Hematopoietic multipotent progenitor cell treated with erythropoietin and hydrocortisone succinate and interleukin-3 and kit ligand, for 15 days (in vitro differentiated cells): ENCODE measurements at regions not wholly inside any gene's neighbourhood (a gene's known extent, or its start where the extent isn't known, plus 50 kb on each side); places are given as distances from the start of the nearest gene placed in this dataset.
A peak's percentile ranks its signal among the peaks of the same experiment; 100 is the strongest.
"Not testable (repeated sequence)": the region's sequence is repeated elsewhere in the genome, so short reads cannot be mapped to it uniquely, and the experiment has no call there.

Source experiments
- DNase-seq: peaks from one replicate; pipeline ENCODE4 v3.0.0-alpha.2; 2015; ENCODE audit warnings: low spot score

DNA sequence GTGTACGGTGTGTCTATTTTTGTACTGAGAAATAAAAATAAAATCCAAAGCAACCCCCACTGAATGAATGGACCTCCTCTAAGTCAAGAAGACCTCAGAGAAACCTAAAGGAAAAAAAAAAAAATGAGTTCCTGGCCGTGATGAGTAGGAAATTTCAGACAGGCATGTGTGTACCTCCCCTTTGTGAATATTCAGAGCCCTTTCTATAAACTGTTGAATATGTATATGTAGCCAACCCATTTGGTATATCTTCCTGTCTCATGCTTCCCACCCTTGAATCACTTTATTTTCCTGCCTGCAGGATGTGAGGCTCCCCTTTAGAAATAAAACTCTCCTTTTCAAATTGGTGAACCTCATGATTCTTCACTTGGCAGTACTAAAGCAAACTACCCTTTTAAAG is 887.8 kb upstream of the NCAM2 start:
- no peak for DNase-seq

DNA sequence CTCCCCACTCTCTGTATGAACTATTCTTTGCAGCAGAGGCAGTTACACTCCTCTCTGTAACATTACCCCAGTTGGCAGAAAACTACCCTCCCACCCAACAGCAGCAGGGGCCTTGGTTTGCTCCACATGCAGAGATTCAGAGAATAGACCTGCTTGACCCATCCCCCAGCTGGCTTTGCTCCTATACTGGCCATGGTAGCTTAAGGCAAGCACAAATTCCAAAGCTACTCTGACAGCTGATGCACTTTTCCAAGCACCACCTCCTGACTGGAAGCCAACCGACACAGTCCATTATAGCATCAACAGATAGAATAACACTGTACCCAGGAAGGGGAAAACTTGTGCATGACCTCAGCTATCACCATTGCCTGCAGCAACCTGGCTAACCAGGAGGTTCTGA is 846.5 kb upstream of the NCAM2 start:
- no peak for DNase-seq

DNA sequence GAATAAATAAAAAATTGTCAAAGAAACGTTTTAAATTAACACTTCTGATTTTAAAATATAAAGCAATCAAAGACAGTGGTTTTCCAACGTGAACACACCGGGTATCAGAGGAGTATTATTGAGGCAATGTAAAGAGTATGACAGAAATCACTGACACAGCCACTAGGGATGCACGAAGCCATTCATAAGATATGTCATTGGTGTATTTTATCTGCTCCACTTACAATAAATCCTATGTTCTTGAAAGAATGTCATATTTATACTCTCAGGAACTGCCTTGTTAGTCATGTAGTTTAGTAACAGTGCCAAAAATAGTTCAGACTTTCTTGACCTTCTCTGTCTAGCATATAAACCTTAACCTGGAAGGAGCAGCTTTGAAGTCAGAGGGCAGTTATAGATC is 835.0 kb upstream of the NCAM2 start:
- no peak for DNase-seq

DNA sequence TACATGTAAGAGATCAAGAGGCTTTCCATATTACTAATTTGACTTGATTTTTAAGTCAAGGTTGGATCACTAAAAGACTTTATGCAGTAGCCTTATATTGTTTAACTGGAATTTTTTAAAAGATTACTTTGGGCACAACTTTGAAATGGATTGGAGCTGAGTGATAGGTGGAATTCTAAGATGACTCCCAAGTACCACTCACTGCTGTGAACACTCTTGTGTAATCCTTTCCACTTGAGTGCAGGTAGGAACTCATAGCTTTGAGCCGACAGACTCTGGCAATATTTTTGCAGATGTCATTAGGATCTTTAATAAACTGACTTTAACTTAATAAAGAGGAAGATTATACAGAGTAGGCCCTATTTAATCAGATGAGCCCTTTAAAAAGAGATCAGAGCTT is 831.1 kb upstream of the NCAM2 start:
- DNase-seq: no peak

DNA sequence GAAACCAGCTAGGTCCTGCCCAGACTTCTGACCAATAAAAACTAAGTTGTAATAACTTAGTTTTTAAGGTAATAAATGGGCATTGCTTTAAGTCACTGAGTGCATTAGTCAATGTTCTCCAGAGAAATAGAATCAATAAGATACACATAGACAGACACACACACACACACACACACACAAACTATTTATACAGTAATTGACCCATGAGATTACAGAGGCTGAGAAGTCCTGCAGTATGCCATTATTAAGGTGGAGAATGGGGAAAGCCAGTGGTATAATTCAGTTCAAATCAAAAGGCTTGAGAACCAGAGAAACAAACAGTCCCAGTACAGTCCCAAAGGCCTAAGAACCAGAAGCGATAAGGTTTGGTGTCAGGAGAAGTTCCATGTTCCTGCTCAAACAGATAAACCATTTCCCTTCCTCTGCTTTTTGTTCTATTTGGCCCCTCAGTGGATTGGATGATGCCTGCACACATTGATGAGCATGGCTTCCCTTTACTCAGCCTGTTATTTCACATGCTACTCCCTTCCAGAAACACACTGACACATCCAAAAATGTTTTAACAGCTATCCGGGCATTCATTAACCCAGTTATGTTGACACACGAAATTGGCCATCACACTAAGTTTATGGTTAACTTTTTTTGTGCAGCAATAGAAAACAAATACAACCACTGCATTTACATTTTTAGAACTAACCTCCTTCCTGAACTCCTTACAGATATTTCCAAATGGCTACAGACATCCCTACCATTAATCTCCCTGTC is 828.2 kb upstream of the NCAM2 start:
- no peak for DNase-seq

DNA sequence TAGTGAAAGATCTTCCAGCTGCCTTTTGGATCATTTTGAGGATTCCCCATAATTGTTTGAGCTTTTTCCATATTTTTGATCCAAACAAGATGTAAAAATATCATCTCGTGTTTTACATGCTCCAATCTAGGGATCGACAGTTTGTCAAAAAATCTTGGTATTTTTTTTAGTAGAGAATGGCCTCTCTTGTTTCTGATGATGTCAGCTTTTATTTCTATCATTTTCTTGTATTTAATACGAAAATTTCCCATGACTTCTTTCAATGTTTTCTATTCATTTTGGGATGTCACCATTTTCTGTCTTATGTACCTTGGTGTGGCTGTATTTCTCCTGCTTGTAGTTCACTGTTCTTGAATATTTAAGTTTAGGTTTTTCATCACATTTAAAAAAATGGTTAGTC is 812.0 kb upstream of the NCAM2 start:
- no peak for DNase-seq

DNA sequence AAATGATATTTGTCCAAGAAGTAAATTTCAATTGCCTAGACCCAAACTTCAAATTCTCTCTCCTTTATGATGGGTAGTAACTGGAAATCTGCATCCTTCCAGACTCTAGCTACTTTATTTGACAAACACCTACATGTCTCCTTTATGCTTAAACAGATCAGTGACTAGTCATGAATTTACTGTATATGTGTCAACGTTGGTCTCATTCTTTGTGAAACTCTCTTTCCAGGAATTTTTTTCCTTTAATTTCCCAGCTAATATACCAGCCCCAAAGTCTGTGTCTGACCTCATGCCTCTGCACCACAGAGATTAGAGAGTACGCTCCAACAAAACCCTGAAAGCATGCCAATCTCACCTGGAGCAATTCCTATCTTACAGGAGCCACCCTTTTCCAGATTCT is 811.2 kb upstream of the NCAM2 start:
- no peak for DNase-seq

DNA sequence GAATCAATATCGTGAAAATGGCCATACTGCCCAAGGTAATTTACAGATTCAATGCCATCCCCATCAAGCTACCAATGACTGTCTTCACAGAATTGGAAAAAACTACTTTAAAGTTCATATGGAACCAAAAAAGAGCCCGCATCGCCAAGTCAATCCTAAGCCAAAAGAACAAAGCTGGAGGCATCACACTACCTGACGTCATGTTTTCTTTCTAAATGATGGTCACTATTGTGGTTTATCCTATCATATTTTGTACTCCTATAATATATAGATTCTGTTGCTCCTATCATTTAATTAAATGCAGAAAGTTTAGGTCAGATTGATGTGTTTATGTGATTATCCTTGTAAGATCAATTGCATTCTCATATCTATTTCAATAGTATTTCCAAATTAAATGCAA is 796.9 kb upstream of the NCAM2 start:
- not testable (repeated sequence) for DNase-seq

DNA sequence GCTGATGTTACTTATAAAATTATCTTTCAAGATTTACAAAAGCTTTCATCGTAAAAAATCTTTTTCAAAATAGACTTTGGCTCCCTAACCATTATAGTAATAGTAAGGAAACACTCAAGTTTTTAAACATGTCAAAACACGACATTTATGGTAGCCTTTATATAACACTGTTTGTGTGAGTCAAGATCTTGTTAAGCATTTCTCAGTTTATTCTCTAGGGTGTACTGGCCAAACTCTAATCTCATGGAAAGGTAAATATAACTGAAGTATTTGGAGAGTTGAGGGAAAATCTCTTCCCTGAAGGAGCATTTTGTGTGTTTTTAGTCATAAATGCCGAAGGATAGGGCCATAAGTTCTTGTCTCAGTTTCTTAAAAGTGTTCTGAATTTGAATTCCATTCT is 790.9 kb upstream of the NCAM2 start:
- no peak for DNase-seq

DNA sequence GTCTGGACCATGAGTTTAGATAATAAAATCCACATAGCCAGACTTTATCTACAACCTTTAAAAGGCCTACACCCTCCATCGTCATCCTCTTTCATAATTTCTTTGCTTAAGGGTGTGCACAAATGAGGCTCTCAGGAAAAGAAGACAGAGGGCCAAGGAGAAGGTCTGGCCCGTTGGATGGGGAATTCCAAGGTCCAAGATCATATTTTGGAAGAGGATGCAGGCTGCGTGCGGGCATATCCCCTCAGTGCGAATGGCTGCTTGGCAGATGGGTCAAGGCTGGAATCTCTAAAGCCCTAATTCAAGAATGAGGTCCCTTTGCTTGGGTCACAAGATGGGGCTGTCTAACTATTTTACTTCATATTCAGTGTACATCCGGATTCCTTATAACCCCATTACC is 782.2 kb upstream of the NCAM2 start:
- DNase-seq: no peak

DNA sequence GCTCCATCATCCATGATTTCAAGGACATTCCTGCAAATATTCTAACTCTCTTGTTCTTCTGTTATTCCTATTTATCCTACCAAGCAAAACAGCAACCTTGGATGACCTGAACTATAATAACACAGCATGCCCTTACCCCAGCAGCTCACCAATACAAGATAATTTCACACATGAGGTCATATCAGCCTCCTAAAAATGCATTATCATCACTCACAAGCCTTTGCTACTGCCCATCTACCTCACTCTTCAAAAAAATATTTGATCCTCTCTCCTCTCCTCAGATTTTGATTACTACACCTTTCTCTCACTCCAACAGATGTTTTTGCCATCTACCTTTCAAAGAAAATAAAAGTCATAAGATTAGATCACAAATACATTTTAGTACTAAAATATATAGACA is 777.6 kb upstream of the NCAM2 start:
- DNase-seq: no peak

DNA sequence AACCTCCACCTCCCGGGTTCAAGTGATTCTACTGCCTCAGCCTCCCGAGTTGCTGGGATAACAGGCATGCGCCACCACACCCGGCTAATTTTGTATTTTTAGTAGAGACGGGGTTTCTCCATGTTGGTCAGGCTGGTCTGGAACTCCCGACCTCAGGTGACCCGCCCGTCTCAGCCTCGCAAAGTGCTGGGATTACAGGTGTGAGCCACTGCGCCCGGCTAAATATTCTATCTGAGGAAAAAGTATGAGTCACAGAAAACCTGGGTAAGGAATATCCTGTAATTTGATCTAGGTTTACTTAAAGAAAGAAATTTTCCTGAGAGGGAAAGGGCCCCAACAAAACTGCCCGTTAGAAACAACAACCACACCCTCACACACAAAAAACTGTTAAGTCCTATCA is 776.2 kb upstream of the NCAM2 start:
- DNase-seq: not testable (repeated sequence)

DNA sequence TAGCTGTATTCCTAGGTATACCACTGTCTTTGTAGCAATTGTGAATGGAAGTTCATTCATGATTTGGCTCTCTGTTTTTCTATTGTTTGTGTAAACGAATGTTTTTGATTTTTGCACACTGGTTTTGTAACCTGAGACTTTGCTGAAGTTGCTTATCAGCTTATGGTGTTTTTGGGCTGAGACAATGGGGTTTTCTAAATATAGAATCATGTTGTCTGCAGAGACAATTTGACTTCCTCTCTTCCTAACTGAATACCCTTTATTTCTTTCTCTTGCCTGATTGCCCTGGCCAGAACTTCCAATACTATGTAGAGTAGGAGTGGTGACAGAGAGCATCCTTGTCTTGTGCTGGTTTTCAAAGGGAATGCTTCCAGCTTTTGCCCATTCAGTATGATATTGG is 761.6 kb upstream of the NCAM2 start:
- DNase-seq: not testable (repeated sequence)

DNA sequence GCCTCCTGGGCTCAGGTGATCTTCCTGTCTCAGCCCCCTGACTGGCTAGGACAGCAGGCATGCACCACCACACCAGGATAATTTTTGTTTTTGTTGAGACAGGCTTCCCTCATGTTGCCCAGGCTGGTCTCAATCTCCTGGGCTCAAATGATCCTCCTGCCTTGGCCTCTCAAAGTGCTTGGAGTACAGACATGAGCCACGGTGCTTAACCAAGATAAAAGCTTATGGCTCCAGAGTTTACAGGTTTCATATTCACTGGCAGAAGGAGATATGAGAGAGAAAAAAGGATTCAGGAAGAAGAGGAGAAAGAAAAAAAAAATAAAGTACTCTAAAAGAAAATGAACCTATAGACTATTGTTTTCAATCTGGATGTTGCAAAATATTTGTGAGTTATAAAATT is 748.8 kb upstream of the NCAM2 start:
- DNase-seq: no peak

DNA sequence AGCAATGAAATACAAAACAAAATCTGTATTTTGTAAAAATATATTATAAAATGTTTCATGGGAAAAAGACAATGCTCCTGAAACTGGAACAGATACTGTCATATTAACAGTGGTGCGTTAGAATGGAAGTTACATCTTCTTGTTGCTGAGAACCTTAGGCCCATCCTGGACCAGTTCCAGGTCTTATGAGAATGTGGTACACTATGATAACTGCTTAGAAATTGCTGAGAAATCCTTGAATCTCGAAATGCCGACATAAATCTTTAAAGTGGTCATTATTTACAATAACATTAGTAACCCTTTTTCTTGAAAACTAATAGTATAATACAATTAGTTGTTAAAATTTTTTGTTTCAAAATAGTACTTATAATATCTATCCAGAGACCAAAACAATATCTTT is 747.9 kb upstream of the NCAM2 start:
- no peak for DNase-seq

DNA sequence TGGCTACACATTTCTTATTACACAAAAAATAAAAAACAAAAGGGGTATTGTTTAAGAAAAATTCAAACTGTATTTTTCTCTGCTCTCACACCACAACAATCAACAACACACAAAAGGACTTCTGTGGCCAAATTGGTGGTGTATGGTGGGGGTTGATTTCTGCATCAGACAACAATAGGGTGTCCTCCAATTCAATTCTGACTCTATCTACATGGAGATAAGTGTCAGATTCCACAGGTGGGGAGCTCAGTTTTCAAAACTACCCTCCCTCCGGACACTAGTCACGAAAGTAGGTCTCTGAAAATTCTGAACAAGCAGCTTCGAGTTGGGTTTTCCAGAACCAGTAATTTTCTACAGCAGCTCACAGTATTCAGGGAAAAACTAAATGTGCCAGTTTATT is 744.9 kb upstream of the NCAM2 start:
- no peak for DNase-seq

DNA sequence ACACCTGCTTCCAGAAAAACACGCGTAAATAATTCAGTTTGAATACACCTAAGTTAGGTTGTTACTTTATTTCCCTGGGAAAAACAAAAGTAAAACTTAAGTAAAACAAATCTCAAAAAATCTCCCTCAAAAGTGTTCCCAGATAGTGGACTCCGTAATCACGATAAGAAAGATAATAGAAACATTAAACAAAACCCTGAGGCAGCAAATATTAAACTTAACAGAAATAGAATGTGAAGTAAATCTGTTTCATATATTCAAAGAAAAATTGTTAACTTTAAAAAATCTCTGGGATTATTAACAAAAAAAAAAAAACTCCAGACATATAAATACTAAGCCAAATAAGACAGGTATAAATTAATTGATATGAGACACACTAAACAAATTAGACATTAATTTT is 743.2 kb upstream of the NCAM2 start:
- no peak for DNase-seq

DNA sequence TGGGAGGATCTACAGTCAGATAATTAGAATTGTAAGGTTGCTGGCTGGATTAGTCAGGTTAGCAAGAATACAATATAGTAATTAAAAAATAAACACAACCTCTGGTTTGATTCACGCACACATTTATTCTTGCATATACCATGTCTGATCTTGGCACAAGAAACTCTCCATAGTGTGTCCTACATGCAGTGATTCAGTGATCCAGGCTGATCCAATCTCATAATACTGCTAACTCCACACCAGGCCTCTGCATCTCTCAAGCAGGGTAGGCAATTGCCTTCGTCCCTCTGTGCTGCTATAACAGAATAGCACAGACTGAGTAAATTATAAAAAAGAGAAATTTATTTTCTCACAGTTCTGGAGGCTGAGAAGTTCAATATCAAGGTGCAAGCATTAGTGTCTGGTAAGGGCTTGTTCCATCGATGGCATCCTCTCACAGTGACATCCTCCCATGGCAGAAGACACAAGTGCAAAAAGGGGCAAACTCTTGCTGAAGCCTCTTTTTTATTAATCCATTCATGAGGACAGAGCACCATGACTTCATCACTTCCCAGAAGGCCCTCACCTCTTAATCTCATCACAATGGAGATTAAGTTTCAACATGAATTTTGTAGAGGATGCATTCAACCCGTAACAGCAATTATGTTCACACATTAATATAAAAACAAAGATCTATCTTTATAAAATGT is 741.0 kb upstream of the NCAM2 start:
- no peak for DNase-seq

DNA sequence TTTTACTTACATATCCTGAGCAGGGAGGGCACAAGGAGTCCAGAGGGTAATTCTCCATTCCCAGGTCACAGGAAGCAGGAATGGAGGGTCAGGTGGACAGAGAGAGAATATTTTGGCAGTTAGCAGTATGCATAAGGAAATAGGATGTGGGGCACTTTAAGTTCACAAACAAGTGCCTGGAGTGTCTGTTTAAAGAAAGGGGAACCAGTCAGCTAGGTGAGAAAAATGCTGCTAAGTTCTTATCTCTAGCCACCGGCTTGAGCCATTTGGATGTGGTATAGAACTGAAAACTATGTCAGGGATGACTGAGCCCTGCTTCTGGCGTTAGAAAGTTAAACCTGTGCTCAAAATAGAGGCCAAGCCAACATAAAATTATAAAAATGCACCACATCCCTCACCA is 739.7 kb upstream of the NCAM2 start:
- peak; percentile 5 for DNase-seq

DNA sequence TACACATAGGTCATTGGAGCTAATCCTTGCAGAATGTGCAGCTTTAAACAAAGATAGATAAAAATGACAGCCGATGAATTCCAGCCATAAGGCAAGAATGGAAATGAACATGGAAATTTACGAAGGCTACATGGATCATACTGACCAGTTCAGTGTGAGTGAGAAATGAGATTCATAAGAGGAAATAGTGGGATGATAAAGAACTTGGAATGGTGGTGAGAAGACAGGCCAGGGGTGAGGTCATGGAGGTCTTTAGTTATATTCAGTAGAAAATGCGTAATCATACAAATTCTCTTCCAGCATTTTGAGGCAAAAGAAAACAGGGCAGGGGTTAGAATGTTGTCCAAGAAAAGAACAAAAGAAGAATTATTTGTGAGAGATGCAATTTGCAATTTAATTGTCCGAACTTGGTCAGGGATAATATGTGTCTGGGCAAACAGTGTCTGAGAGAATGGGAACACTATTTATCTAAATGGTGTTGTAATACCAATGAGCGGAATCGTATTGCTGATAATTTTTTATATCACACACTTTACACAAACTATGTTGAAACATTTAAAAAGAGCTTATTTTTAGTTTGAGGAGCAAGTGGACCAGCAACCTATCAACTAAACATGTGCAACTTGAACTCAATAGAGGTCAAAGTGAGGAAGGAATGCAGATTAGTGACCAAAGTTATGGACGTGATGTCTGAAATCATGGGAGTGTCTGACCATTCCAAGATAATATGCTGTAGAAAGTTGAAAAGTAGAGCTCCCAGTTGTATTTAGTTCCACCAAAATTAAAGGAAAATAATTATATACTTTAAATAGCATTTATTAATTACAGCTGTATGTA is 739.0 kb upstream of the NCAM2 start:
- no peak for DNase-seq

DNA sequence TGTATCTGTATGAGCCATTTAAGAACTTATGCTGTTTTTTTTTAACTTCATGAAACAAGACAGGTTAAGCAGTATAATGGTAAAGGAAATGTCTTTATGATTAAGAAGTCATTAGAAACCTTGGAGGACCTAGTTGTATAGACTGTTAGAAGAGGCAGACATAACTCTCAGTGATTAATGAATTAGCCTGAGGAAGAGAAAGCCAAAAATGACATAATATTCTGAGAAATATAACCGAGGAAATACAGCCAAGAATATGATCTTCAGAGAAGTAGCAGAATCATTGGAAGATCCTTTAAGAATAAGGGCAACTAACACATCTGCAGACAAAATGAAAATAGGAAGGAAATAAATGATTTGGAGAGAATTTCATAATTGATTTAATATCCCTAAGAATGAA is 738.1 kb upstream of the NCAM2 start:
- no peak for DNase-seq

DNA sequence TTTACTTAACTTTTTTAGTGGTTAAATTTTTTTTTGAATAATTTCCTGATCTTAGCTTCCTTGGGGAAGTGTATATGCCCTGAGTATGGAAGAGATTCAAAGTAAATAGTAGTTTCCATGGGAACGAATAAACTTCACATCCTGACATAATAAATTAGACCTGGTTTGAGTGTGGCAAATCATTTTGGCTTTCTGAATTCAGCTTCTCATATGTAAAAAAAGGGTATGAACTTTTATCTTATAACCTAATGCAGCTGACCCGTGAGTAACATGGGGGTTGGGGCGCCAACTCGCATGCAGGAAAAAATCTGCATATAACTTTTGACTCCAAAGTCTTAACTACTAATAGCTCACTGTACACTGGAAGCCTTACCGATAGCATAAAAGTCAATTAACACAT is 736.8 kb upstream of the NCAM2 start:
- DNase-seq: no peak
